GM10248 (cell line): ENCODE measurements at regions not wholly inside any gene's neighbourhood (a gene's known extent, or its start where the extent isn't known, plus 50 kb on each side); places are given as distances from the start of the nearest gene placed in this dataset.

ENCODE experiments used
- CTCF ChIA-PET: fragments of 300-600 bp; sonication (Branson Sonifier 250); formaldehyde crosslinking; extraction: SDS; loops from one replicate; lab custom pipeline; 2021; ENCODE audit warnings: antibody characterized with exemption; lab: Yijun Ruan, JAX
- POLR2A ChIA-PET: fragments of 350-650 bp; sonication (Branson Sonifier 250); formaldehyde crosslinking; extraction: SDS; loops from one replicate; lab custom pipeline; 2020; ENCODE audit warnings: antibody characterized with exemption; lab: Yijun Ruan, JAX
- DNase-seq: peaks from one replicate; pipeline ENCODE4 v3.0.0; 2012; ENCODE audit errors: extremely low spot score
- CTCF ChIP-seq: IDR thresholded peaks from 2 replicates; pipeline ENCODE4 v1.5.1; 2012; ENCODE audit warnings: mild to moderate bottlenecking, low read depth; ENCODE audit errors: extremely low read depth, missing control alignments, control extremely low read depth

DNA sequence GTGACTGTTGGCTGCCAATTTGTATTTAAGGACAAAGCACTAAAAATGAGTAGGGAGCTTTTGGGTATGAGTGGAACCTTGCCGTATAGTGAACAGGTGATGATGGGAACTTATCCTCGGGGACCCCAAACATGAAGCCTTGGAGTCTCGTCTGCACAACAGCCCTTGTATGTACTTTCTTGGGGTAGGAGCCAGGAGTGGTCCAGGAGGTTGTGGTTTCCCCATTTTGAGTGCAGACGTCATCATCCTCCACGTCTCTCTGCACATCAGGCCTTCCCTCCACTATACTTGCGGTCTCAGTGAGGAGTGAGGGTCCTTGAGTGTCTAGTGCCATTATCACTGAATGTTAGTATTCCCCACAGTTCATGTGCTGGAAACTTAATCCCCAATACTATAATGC is 101.5 kb upstream of the HS6ST1 start:
- CTCF ChIA-PET, result no interaction called here
- POLR2A ChIA-PET, result no interaction called here
- no peak for DNase-seq
- no peak for TF ChIP-seq CTCF

- CTCF ChIA-PET, result interaction anchor here (1.5 kb wide), 1 partner anchor 16 kb away, joined by 3 read pairs; no protein-coding TSS in a partner anchor
- POLR2A ChIA-PET, result no interaction called here
- TF ChIP-seq CTCF, result no peak
- no peak for DNase-seq
Measured at GRCh38 chr2:128420776-128421175, 102.1 kb upstream of the HS6ST1 start.

- ChIA-PET POLR2A (no interaction called here), CTCF (interaction anchor here (1.5 kb wide), 1 partner anchor 15 kb away, joined by 3 read pairs; no protein-coding TSS in a partner anchor)
- no peak for DNase-seq
- no peak for TF ChIP-seq CTCF
Measured at GRCh38 chr2:128421286-128421685, 102.6 kb upstream of the HS6ST1 start.

DNA sequence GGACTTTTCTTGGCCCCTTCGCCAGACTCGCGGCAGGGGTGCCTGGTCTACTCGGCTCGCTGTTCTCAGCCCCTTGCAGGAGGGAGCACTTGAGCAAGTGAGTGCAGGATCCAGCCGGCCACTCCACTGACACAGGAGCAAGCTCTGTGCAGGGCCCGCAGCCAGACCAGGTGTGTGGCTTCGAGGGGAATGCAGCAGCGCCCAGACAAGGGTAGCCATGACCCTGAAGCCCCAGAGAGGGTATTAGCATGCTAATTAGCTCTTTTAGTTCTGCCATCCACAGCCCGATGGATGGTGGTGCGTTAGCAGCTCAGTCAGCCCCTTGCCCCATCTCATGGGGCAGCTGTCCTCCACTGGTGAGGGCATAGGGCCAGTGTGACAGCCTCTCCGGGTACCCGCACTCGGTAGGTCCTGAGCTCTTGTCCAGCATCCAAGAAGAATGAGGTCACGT is 103.2 kb upstream of the HS6ST1 start:
- no peak for DNase-seq
- ChIA-PET POLR2A (no interaction called here), CTCF (interaction anchor here (1.5 kb wide), 1 partner anchor 15 kb away, joined by 3 read pairs; no protein-coding TSS in a partner anchor)
- no peak for TF ChIP-seq CTCF

- ChIA-PET POLR2A (no interaction called here), CTCF (no interaction called here)
- no peak for DNase-seq
- TF ChIP-seq CTCF, result no peak
Measured at GRCh38 chr2:128422571-128422970, 103.9 kb upstream of the HS6ST1 start.

DNA sequence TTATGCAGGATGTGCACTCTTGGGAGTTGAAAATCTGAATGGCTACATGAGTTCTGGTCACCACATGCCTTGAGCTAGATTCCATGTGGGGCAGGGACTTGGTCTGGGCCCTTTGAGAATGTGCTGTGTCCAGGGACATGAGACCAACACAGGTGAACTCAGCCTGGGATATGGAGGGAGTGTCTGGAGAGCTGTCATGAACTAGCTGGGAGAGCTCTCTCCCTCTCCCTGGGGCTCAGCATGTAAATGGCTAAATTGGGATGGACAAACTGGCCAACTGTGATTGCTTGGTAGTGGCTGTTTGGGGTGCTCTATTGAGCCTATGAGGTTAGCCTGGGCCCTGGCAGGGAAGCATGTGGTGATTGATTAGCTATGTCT is 105.1 kb upstream of the HS6ST1 start:
- no peak for DNase-seq
- ChIA-PET CTCF (no interaction called here), POLR2A (no interaction called here)
- no peak for TF ChIP-seq CTCF

GRCh38 chr2:128424406-128425171 is 105.9 kb upstream of the HS6ST1 start:
- no peak for TF ChIP-seq CTCF
- ChIA-PET CTCF (no interaction called here), POLR2A (no interaction called here)
- DNase-seq, result no peak
